ENCODE measurements at regions not wholly inside any gene's neighbourhood (a gene's known extent, or its start where the extent isn't known, plus 50 kb on each side); places are given as distances from the start of the nearest gene placed in this dataset.
"Not testable (repeated sequence)": the region's sequence is repeated elsewhere in the genome, so short reads cannot be mapped to it uniquely, and the experiment has no call there.

DNA sequence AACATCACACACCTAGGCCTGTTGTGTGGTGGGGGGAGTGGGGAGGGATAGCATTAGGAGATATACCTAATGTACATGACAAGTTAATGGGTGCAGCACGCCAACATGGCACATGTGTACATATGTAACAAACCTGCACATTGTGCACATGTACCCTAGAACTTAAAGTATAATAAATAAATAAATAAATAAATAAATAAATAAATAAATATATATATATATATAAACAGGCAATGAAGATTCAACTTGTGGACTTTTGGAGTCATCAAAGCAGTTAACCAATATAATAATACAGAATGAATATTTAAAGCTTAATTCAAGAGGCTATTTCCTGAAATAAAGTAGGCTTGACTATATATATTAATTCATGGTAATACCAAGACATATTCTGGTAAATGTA is 167.0 kb downstream of the FOXD2 start:
- DNase-seq = not testable (repeated sequence)

DNA sequence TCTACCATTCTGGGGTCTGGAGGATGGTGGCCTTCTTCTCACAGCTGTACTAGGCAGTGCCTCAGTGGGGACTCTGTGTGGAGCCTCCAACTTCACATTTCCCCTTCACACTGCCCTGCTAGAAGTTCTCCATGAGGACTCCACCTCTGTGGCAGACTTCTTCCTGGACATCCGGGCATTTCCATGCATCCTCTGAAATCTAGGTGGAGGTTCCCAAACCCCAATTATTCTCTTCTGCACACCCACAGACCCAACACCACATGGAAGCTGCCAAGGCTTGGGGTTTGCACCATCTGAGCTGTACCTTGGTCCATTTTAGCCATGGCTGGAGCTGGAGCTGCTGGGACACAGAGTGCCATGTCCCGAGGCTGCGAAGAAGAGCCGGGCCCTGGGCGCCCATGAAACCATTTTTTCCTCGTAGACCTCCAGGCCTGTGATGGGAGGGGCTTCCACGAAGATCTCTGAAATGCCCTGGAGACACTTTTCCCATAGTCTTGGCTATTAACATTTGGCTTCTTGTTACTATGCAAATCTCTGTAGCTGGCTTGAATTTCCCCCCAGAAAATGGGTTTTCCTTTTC is 170.5 kb downstream of the FOXD2 start:
- DNase-seq = no peak

GRCh38 chr1:47611992-47612391 is 174.1 kb downstream of the FOXD2 start:
- no peak for DNase-seq

DNA sequence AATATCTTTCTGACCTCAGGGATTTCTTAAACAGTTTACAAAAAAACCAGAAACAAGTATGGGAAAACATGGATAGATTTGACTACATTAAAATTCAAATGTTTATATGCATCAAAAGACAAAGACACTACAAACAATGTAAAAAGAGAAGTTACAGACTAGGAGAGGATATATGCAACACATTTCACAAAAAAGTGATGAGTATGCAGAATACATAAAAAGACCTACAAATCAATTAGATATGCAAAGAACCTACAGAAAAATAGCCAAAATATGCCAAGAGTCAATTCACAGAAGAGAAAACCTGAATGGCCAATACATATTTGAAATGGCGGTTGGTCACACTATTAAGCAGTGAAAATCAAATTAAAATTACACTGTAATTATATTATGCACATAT is 175.0 kb downstream of the FOXD2 start:
- no peak for DNase-seq

GRCh38 chr1:47616036-47616435 is 178.2 kb downstream of the FOXD2 start:
- no peak for DNase-seq

DNA sequence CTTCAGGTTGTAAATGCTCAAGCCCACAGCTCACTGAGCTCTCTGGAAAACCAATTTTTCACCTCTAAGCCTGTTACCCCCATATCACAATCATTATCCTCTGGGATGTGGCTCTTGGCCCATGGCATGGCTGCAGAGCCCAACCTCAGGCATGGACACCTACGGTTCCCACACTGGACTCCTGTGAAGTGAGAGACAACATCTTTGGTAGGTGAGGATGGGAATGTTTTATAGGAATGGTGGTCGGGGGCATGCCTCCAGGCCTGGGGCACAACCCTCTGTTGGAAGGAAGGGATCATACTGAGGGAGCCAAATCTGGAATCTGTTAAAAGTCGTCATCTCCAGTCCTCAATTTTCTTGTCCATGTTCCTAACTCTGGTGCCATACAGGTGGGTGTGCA is 179.1 kb downstream of the FOXD2 start:
- DNase-seq = no peak

DNA sequence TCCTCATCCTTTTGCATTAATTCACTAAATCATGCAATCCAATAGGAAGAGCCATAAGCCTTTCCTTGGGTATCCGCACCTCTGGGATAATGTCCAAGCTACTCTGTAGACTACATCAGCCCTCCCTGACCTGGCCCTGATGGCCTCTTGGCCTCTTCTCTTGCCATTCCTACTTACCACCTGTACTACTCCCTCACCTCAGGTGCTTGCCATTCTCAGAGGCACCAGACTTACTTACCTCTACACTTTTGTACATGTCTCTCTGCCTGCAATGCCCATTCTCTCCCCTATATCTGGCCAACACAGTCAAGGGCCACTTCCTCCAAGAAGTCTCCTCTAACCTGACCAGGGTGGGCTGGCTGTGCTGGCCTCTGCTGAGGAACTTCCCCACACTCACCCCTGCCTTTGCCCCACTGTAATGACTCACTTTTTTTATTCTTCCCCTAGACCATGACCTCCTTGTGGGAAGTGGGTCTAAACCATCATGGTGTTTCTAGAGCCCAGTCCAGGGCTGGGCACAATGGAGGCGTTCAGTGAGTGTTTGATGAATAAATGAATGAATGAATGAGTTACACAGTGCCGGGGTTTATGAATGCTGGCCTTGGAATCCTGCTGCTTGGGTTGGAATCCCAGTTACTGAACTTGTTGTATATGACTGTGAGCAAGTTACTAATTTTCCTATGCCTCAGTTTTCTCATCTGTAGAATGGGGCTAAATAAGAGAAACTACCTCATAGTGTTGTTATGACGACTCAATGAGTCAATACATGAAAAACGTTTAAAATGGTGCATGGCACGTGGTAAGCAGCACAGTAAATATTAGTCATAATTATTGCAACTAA is 179.8 kb downstream of the FOXD2 start:
- no peak for DNase-seq

- no peak for DNase-seq
Measured at GRCh38 chr1:47618222-47618720, 180.4 kb downstream of the FOXD2 start.

DNA sequence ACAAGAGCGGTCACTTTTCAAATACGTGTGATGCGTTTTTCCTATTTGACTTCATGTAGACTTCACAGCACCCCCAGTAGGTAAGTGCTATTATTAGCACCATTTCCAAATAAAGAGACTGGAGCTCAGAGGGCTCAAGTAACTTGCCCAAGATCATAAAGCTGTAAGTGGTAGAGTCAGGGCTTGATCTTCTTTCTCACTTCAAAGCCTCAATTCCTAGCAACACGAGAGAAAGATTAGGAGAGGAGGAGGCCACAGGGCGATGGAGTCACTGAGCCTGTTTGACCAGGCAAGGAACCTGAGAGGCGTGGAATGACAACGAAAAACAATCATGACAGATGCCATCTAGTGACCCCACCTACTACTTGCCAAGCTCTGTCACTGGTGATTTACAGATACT is 181.0 kb downstream of the FOXD2 start:
- DNase-seq = no peak

GRCh38 chr1:47621483-47621882 is 183.6 kb downstream of the FOXD2 start:
- DNase-seq = no peak

GRCh38 chr1:47621977-47622376 is 184.1 kb downstream of the FOXD2 start:
- no peak for DNase-seq

DNA sequence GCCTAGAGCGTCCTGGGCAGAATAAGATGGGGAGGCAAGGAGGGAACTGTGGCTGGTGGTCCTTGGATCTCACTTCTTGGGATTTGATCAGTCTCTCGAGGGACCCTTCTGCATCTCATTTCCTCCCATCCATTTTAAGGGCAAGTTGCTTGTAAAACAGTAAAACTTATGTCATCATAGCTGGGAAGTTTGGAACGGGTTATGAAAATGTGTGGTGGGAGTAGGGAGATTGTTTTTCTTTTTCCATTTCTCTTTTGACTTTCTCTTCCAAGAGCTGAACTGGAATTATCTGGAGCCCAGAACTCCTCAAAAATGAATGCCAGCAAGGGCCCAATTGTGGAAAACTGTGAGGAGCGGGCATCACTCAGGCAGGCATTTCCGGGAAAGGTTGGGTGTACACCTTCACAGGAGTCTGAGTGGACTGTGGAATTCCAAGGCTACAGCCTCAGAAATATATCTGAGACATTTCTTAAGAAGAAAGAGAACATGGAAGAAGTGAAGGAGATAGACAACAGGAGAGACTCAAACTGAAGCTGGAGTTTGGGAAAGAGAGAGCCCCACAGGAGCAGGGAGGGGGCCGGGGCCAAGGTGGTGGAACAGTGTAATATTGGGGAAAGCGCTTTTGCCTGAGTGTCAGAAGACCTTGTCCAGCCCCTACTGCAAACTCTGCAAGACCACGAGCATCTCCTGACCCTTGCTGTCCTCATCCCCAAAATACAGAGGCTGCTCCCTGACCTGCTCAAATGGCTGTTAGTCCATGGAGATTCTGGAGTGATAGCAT is 185.1 kb downstream of the FOXD2 start:
- no peak for DNase-seq

DNA sequence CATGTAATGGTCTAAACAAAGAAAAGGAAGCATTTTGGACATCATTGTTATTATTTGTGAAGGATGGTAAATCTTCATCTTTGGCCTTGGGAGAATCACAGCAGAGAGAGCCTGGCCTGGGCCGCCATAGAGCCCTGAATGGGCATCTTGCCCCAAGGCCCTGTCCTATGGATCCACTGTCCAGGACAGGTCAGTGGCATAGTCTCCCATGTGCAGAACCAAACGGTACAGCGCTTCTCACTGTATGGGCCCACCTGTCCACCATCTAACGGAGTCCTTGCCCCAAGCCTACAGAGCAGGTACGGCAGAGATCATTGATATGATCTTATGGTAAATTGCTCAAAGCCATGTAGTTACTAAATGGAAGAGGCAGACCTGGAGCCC is 185.7 kb downstream of the FOXD2 start:
- no peak for DNase-seq

DNA sequence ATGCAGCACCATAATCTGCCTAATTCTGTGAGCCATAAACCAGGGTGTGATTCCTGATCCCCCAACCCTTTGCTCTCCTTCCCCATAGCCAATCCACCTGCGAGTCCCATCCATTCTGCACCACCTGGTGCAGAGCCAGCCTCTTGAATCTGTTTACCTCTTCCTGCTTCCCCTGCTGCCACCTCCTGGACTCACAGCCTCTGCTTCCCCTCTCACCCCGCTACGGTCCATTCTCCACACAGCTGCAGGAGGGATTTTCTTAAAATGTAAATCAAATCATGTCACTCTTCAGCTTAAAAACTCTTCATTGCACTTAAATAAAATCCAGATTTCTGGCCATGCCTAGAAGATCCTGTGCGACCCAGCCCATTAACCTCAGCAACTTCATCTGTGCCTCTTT is 186.7 kb downstream of the FOXD2 start:
- DNase-seq = no peak

- DNase-seq = no peak
Measured at GRCh38 chr1:47627016-47627415, 189.2 kb downstream of the FOXD2 start.

DNA sequence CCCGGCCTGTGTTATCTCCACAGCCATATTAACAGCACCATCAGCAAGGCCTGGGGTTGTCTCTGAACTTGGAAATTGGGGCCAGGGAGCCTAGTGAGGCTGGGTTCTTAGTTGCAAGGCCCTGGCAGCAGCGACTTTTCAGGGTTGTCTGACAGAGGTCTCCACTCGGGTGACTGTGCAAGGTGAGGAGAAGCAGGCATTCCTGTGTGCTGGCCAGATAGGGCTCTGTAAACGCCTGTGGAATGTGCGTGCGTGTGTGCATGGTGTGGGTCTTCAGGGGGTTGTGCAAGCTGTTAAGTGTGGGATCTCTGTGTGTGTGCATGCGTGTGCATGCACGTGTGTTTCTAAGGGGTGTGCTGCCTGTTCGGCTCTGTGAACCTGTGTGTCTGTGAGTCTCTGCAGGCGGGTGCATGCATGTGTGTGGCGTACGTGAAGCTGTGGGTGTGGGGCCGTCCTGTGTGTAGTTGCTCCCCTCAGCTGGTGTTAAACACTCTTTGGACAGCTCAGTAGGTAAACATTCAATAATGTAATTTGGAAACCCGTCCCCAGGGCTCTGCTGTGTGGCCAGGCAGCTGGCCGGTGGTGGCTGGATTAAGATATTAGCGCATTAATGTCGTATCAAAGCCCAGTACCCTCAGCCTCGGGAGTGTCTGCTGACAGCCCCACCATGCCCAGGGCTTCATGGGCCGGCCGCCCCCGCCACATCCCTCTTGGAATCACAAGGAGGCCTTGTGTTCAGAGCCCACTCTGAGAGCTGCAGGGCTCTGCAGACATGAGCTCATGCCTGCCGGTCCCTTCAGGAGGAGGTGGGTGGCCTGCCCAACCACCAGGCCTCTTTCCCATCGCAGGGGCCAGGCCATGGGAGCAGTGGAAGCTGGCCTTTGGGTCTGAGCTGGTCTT is 189.9 kb downstream of the FOXD2 start:
- no peak for DNase-seq

DNA sequence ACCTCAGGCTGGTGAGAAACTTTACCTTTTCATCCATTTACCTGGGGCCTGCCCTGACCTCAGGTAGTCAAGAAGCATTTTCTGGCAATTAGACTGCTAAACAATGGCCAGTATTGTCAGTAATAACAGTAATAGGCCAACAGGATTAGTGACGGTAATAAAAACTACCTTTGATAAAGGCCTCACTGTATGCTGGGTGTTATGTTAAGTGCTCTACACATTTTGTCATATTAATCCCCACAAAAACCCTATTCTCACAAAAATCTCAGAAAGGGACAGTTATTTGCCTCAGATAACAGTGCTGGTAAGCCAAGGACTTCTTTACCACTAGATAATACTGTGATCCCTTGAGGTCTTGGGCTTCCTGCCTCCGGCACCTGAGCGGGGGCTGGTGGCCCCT is 191.4 kb downstream of the FOXD2 start:
- no peak for DNase-seq

- no peak for DNase-seq
Measured at GRCh38 chr1:47630346-47630745, 192.5 kb downstream of the FOXD2 start.

DNA sequence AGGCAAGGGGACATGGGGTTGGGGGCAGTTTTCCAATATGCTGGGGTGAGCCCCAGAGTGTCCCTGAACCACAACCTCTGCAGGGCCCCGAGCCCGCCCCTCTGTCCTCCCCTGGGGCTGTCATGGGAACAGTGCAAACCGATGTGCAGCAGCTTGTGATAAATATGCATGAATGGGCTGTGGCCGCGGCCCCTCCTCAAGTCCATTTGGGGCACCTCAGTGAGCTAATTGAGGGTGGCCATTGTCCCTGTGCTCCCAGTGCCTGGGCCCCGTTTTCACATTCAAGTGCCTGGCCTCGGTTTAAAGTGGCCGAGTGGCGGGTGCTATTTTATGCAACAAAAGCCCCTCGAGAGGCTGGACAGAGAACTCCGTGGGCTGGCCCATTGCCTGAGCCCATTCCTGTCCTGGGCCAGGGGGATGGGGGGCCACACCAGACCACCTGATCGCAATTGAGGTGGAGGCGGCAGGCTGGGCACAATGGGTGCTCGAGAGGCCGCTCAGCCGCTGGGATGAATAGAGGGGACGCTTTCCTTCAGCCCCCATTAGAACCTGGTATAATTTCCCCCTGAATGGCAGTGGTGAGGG is 193.7 kb downstream of the FOXD2 start:
- no peak for DNase-seq

DNA sequence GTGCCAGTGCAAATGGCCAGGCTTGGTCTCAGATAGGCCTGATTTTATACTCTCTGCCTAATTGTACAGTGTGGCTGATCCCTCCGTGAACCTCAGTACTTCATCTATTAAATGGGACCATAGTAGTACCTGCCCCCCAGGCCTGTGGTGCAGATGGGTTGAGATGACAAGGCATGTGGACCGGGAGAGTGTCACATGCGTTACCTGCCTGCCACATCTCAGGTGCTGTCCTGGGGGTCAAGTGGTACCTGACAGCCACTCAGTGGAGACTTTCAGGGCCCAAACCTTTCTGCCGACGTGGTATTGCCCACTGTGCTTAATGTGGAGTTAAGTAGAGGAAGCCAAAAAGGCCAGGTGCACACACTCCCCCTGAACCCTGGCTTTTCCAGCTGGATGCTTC is 197.3 kb downstream of the FOXD2 start:
- no peak for DNase-seq

GRCh38 chr1:47635597-47635996 is 197.8 kb downstream of the FOXD2 start:
- DNase-seq = no peak

GRCh38 chr1:47637111-47637685 is 199.4 kb downstream of the FOXD2 start:
- DNase-seq = no peak
